Jurkat, Clone E6-1 (cell line): ENCODE measurements at regions not wholly inside any gene's neighbourhood (a gene's known extent, or its start where the extent isn't known, plus 50 kb on each side); places are given as distances from the start of the nearest gene placed in this dataset.

ENCODE experiments used
- DNase-seq: peaks from one replicate; pipeline ENCODE4 v3.0.0-alpha.2; 2011; ENCODE audit warnings: low read depth, low spot score
- H3K4me3 ChIP-seq: 2 replicates; pipeline ENCODE4 v1.5.1; 2011; ENCODE audit warnings: mild to moderate bottlenecking, low read length, control low read depth, moderate library complexity

DNA sequence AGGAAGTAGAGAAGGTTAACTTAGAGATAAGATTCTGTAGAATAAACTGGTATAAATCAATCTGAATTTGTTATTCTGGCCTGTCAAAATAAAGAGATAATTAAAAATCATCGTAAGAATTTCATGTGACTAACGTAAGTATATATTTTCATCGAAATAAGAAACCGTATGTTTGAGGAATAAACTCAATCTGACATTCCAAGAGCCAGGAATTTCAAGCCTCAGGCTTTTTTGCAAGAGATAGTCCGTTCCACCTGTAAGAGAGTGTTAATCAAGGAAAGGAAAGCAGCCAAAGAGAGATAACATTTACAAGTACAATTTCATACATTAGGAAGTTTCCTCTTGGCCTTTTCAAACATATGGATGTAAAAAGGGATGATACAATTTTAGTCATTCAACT is 701.5 kb downstream of the CBLN2 start:
- DNase-seq: no peak
- no peak overlapping the region for H3K4me3 ChIP-seq

- no peak for DNase-seq
- no peak overlapping the region for H3K4me3 ChIP-seq
These were observed 706.6 kb downstream of the CBLN2 start for GRCh38 chr18:71837547-71837946.

DNA sequence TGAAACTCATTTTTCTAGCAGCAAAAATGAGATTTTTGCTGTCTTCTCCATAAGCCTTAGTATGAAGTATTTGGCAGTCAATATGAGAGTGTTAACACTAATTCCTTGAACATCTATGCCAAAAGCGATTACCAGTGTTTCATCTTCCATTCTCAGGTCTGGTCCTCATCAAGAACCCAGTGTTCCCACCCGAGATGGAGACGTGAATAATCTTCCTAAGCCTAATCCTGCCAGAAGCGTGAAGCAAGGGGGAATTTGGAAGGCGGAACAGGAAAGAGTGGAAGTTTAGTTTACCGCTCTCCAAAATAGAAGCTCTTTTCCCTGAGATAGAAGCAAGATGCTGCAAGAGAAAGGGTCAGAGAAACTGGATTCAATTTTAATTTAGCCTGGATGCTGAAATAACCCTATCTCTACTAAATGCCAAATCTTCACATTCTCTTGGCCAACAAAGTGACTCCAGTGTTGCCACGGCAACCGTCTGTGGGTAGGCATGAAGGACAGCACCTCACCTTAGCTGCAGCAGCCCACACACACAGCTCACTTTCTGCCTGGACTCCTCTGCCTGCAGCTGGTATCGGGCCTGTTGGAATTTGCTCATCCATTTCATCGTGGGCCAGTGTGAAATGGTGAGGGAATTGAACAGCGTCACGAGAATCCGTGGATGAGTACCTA is 711.1 kb downstream of the CBLN2 start:
- H3K4me3 ChIP-seq: no peak overlapping the region
- no peak for DNase-seq

GRCh38 chr18:71831039-71831438 is 713.1 kb downstream of the CBLN2 start:
- no peak for DNase-seq

GRCh38 chr18:71827301-71827700 is 716.8 kb downstream of the CBLN2 start:
- no peak overlapping the region for H3K4me3 ChIP-seq
- no peak for DNase-seq

More at GRCh38 chr18:71831039-71831438, 713.1 kb downstream of the CBLN2 start:
- no peak overlapping the region for H3K4me3 ChIP-seq

- no peak overlapping the region for H3K4me3 ChIP-seq
- no peak for DNase-seq
These were observed 728.8 kb downstream of the CBLN2 start for GRCh38 chr18:71815305-71815704.

DNA sequence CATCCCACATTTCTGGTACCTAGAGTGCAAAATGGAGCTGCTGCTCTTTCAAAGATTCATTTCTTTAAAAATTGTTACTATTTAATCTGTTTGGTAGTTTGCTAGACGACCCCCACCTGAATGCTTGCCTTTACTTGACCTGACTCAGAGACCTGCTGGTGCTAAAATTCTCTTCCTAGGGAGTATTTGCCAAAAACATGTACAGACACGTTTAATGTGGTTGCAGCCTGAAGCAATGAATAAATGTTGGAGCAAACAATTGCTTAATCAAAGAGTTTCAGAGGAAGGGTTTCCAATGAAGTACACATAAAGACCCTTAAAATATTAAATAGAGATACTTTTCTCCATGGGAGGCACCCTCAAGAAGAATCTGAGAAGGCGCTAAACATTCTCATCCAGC is 734.4 kb downstream of the CBLN2 start:
- no peak for DNase-seq
- H3K4me3 ChIP-seq: no peak overlapping the region

- no peak overlapping the region for H3K4me3 ChIP-seq
- DNase-seq: no peak
These were observed 735.5 kb downstream of the CBLN2 start for GRCh38 chr18:71808616-71809015.

- no peak for DNase-seq
- no peak overlapping the region for H3K4me3 ChIP-seq
These were observed 736.6 kb downstream of the CBLN2 start for GRCh38 chr18:71807586-71807985.

DNA sequence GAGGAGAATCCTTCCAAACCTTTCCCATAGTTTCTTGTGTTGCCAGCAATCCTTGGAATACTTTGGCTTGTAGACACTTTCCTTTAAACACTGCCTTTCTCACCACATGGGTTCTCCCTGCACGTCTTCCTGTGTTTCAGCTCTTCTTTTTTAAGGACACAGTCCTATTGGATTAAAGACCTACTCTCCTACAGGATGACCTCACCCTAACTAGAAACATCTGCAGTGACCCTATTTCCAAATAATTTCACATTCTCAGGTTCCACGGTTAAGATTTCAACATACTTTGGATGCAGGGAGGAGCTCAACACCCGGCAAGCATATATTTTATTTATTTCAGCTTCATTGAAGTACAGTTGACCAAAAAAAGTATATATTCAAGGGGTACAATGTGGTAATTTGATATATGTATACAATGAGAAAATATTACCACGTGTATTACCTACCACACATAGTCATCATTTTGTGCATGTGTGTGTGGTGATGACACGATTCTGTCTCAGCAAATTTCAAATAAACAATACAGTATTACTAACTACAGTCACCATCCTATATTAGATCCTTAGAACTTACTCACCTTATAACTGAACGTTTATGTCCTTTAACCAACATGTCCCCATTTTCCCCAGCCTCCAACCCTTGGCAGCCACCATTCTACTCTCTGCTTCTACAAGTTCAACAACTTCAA is 745.0 kb downstream of the CBLN2 start:
- DNase-seq: no peak

DNA sequence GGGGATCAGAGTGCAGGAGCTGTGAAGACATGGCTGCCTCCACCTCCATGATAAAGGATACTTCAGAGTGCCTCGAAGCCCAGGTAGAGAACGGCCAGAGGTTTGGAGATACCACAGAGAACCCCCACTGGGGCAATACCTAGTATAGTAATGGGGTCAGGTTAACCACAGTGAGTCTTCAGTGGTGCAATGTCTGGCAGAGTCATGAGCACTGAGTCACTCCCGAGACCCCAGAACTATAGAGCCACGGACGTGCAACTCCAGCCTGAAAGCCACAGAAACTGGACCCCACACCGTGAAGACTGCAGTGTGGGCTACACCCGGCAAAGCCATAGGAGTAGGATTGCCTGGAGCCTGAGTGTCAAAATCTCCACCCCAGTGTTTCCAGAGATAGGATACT is 746.6 kb downstream of the CBLN2 start:
- DNase-seq: no peak
- H3K4me3 ChIP-seq: no peak overlapping the region

More for the DNA sequence above, 745.0 kb downstream of the CBLN2 start:
- no peak overlapping the region for H3K4me3 ChIP-seq

DNA sequence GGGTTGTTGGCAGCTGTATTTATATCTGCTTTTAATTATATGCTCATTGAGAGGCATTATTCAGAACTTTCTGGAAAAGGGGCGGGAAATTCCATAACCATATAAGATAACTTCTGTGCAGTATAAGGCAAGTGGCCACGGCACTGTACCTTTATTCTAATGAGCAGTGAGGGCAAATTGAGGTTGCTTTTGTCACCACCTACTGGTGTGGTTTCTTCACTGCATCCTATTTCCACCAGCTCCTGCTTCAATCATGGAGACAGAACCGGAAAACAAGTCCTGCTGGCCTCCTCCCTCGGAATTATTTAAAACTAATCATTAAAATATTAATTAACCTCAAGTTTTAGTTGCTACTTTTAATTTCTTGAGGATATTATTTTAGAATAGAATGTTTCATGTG is 759.4 kb downstream of the CBLN2 start:
- DNase-seq: peak; percentile 41
- H3K4me3 ChIP-seq: no peak overlapping the region

- no peak for DNase-seq
- H3K4me3 ChIP-seq: no peak overlapping the region
These were observed 783.6 kb downstream of the CBLN2 start for GRCh38 chr18:71760541-71760940.

DNA sequence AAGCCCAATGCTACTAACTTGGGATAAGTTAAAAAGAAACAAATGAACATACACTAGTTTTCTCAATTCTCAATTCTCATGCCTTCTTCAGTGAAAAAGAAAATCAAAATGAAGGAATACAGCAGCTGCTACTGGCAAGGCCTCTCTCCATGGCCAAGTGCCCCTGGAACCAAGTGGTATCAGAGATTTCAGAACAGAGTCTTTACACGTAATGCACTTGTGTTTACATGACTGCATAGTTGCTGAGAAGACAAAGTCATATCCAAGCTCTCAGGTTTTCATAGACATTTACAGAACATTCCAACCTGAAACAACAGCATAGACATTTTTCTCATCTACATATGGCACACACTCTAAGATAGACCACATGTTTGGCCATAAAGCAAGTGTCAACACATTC is 789.9 kb downstream of the CBLN2 start:
- DNase-seq: no peak

DNA sequence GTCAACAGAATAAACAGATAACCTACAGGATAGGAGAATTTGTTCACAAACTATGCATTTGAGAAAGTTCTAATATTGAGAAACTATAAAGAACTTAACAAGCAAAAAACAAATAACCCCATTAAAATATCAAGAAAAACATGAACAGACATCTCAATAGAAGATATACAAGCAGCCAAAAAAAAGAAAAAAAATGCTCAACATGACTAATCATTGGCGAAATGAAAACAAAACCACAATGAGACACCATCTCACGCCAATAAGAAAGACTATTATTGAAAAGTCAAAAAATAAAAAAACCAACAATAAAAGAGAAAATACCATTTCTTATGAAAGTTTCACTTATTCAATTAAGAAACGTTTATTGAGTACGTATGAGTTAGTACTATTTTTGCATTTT is 800.5 kb downstream of the CBLN2 start:
- no peak for DNase-seq
- H3K4me3 ChIP-seq: no peak overlapping the region

More for the DNA sequence above, 789.9 kb downstream of the CBLN2 start:
- no peak overlapping the region for H3K4me3 ChIP-seq

- no peak for DNase-seq
These were observed 814.5 kb downstream of the CBLN2 start for GRCh38 chr18:71729611-71730010.

DNA sequence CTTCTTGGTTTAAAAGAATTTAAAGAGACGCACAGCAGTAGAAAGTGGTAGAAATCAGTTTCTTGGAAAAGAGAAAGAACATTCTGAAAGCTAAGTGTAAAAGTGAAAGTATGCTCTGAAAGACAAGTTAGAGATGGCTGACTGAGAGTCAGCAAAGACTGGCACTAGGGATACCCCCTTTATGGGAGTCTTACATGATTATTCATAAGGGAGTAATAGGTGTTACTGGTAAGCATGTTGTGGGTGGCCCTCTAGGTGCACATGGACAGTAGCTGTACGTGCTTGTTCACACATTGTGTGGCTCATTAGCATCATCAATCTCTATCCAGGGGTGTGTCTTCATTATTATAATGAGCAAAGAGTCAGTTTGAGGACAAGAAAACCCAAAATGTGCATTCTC is 816.2 kb downstream of the CBLN2 start:
- no peak for DNase-seq
- no peak overlapping the region for H3K4me3 ChIP-seq

More at GRCh38 chr18:71729611-71730010, 814.5 kb downstream of the CBLN2 start:
- no peak overlapping the region for H3K4me3 ChIP-seq

DNA sequence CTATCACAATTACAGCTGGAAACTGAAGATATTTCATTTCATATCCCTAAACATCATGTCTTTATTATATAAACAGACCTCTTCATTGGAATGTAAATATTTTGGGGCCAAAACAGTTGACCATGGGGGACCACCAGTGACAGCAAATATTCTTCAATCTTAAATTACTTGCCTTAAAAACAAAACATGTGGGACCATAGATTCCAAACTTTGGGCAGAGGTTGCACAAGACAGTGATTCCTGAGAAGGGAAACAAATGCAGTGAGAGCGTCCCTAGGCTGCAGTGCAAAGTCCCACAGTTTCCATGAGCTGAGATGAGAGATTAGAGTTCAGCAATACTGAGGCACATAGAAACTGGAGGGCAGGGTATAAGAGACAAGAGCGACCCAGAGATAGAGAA is 818.9 kb downstream of the CBLN2 start:
- H3K4me3 ChIP-seq: no peak overlapping the region
- DNase-seq: no peak

- H3K4me3 ChIP-seq: no peak overlapping the region
- no peak for DNase-seq
These were observed 836.1 kb downstream of the CBLN2 start for GRCh38 chr18:71707985-71708500.

GRCh38 chr18:71707400-71707799 is 836.7 kb downstream of the CBLN2 start:
- no peak overlapping the region for H3K4me3 ChIP-seq
- DNase-seq: no peak
